ENCODE measurements at regions not wholly inside any gene's neighbourhood (a gene's known extent, or its start where the extent isn't known, plus 50 kb on each side); places are given as distances from the start of the nearest gene placed in this dataset.

- no peak for TF ChIP-seq CTCF (conservative IDR thresholded peaks at IDR 0.05)
- TF ChIP-seq EZH2 (IDR thresholded peaks at IDR 0.05; ENCODE audit: low read depth): no peak
Observed at GRCh38 chr4:30354605-30355004, 365.6 kb upstream of the PCDH7 start.
